GM12878 (cell line): ENCODE measurements at regions not wholly inside any gene's neighbourhood (a gene's known extent, or its start where the extent isn't known, plus 50 kb on each side); places are given as distances from the start of the nearest gene placed in this dataset.

Source experiments
- ATAC-seq: fragments of 200-7000 bp; cut with Tn5 transposase; 3 replicates; pipeline ENCODE4 v1.9.1; 2020; ENCODE audit warnings: mild to moderate bottlenecking, moderate library complexity
- BruUV-seq: library from RNA; stranded (reverse); fragments of 400-500 nt; replicated peaks from 2 replicates; lab custom pipeline; 2021; lab: Mats Ljungman, UMichigan
- CTCF ChIA-PET: fragments of 300-600 bp; sonication (Branson Sonifier 250); formaldehyde crosslinking; extraction: SDS; loops from one replicate; lab custom pipeline; 2021; ENCODE audit warnings: inconsistent platforms; lab: Yijun Ruan, JAX
- POLR2A ChIA-PET: fragments of 350-600 bp; formaldehyde crosslinking; extraction: SDS; loops from one replicate; lab custom pipeline; 2021; ENCODE audit warnings: inconsistent platforms; lab: Charles Lee
- RAD21 ChIA-PET: fragments of 300-600 bp; sonication (Branson Sonifier 250); formaldehyde crosslinking; loops from one replicate; lab custom pipeline; 2023; ENCODE audit warnings: antibody characterized with exemption; ENCODE audit not compliant: unreplicated experiment; lab: Charles Lee
- SMC1A ChIA-PET: fragments of 300-600 bp; sonication (Branson Sonifier 250); formaldehyde crosslinking; loops from one replicate; lab custom pipeline; 2023; ENCODE audit not compliant: unreplicated experiment, uncharacterized antibody; lab: Charles Lee
- DNase-seq: peaks from one replicate; pipeline ENCODE4 v3.0.0-alpha.2; 2011; ENCODE audit warnings: low read depth, low spot score
- FAIRE-seq: peaks from 3 replicates; lab custom pipeline; 2011; peaks lifted over from hg19 to GRCh38; lab: Jason Lieb, UNC
- H2AFZ ChIP-seq: 2 replicates; pipeline ENCODE4 v1.6.0; 2011; ENCODE audit warnings: low read depth, low read length, control low read depth; ENCODE audit not compliant: control insufficient read depth
- H3K27ac ChIP-seq: 2 replicates; pipeline ENCODE4 v1.5.1; 2011; ENCODE audit warnings: control low read depth; ENCODE audit not compliant: control insufficient read depth, insufficient read depth
- H3K27me3 ChIP-seq, 2 experiments: replicated peaks in 1 of 2; 2 replicates each; pipeline versions ENCODE4 v1.6.0 to v1.6.1; 2011; ENCODE audit warnings: low read length in 1 of 2; ENCODE audit not compliant: control insufficient read depth in 2 of 2, insufficient read depth in 2 of 2
- H3K36me3 ChIP-seq, 2 experiments: 2 replicates each; pipeline ENCODE4 v1.5.1; 2011; ENCODE audit warnings: low read length in 1 of 2; ENCODE audit not compliant: control insufficient read depth in 2 of 2, insufficient read depth in 2 of 2
- H3K4me1 ChIP-seq: 2 replicates; pipeline ENCODE4 v1.6.1; 2011; ENCODE audit warnings: mild to moderate bottlenecking, low read length, moderate library complexity, mixed read lengths; ENCODE audit not compliant: control insufficient read depth, insufficient read depth
- H3K4me2 ChIP-seq: 2 replicates; pipeline ENCODE4 v1.6.0; 2011; ENCODE audit warnings: control low read depth; ENCODE audit not compliant: control insufficient read depth, insufficient read depth
- H3K4me3 ChIP-seq: fragments of 200-600 bp; sonication (generic); 2 replicates; pipeline ENCODE4 v1.5.1; 2016
- H3K79me2 ChIP-seq: 2 replicates; pipeline ENCODE4 v1.6.0; 2011; ENCODE audit warnings: low read length; ENCODE audit not compliant: control insufficient read depth, insufficient read depth
- H3K9ac ChIP-seq: 2 replicates; pipeline ENCODE4 v1.8.0; 2011; ENCODE audit warnings: low read length, control low read depth, mixed read lengths; ENCODE audit not compliant: control insufficient read depth, insufficient read depth
- H3K9me3 ChIP-seq: replicated peaks from 3 replicates; pipeline ENCODE4 v1.5.1; 2011; ENCODE audit warnings: mild to moderate bottlenecking, low read length; ENCODE audit not compliant: control insufficient read depth, insufficient read depth
- H4K20me1 ChIP-seq: 2 replicates; pipeline ENCODE4 v1.6.0; 2011; ENCODE audit not compliant: control insufficient read depth, insufficient read depth
- BCL11A ChIP-seq: IDR thresholded peaks from 2 replicates; pipeline ENCODE4 v1.6.1; 2011; ENCODE audit warnings: low read depth, low read length
- RB1 ChIP-seq: fragments of 450-650 bp; formaldehyde crosslinking; IDR thresholded peaks from 2 replicates; pipeline ENCODE4 v1.6.1; 2017; ENCODE audit warnings: mild to moderate bottlenecking, borderline replicate concordance
- RUNX3 ChIP-seq: IDR thresholded peaks from 2 replicates; pipeline ENCODE4 v1.6.1; 2012; ENCODE audit warnings: low read length, inconsistent platforms
- TBL1XR1 ChIP-seq: IDR thresholded peaks from 2 replicates; pipeline ENCODE4 v1.6.1; 2012; ENCODE audit warnings: low read depth, low read length, improper control_type of control experiment
- TCF12 ChIP-seq: IDR thresholded peaks from 2 replicates; pipeline ENCODE4 v1.6.1; 2011; ENCODE audit warnings: low read depth, mild to moderate bottlenecking, low read length
- YBX1 ChIP-seq: fragments of 450-650 bp; IDR thresholded peaks from 2 replicates; pipeline ENCODE4 v1.6.1; 2016; ENCODE audit warnings: antibody characterized with exemption
- ZSCAN29 ChIP-seq: fragments of 450-650 bp; IDR thresholded peaks from 2 replicates; pipeline ENCODE4 v1.6.1; 2017; ENCODE audit warnings: mild to moderate bottlenecking, moderate library complexity
- WGBS: methylation state at CpG from one replicate; pipeline ENCODE4 v1.1.6; 2016; ENCODE audit warnings: low lambda C conversion rate; ENCODE audit not compliant: insufficient replicate concordance, insufficient coverage; ENCODE audit errors: missing lambda C conversion rate; 5-methylcytosine and 5-hydroxymethylcytosine counted together
- in situ Hi-C: fragments of 300-500 bp; cut with MboI; formaldehyde crosslinking; loops from 9 replicates; pipeline ENCODE4 v1.14.3; 2018; ENCODE audit warnings: mixed read lengths
- intact Hi-C: fragments of 100-400 bp; cut with micrococcal nuclease; formaldehyde crosslinking; loops from one replicate; pipeline ENCODE4 v1.14.2; 2022; ENCODE audit not compliant: unreplicated experiment
- TF ChIP-seq, protein P1 (sequence below): fragments of 150-350 bp; IDR thresholded peaks from 2 replicates; pipeline ENCODE4 v1.6.1; 2016; ENCODE audit warnings: low read depth, low read length
- TF ChIP-seq, protein P2 (sequence below): fragments of 450-650 bp; IDR thresholded peaks from 2 replicates; pipeline ENCODE4 v1.6.1; 2017; ENCODE audit warnings: low read depth, mild to moderate bottlenecking, moderate library complexity
- TF ChIP-seq, protein P3 (sequence below): fragments of 450-650 bp; IDR thresholded peaks from 2 replicates; pipeline ENCODE4 v1.6.1; 2017; ENCODE audit warnings: mild to moderate bottlenecking, moderate library complexity

DNA sequence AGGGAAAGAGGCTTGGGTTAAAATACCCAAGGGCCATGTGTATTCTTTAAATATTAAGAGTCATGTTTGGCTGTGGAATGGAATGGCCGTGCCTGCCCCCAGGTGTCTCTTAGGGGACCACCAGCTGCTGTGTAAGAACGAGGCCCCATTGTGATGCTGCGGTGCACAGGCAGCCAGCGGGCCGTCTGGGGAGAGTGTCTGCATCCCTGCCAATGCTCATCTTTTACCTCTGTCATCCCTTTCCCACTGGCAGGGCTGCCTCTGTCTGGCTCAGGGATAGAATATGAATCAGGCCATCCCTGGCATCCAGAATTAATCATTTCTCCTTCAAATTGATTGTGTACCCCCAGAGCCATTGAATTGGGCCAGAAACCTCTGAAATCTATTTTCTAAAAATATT lies 137.8 kb upstream of the GALNT17 start:
- Histone ChIP-seq H3K9me3 (no peaks in the 10 kb centered on the region), H3K9ac (no peak overlapping the region), H3K27me3 (no peaks in the 10 kb centered on the region), H3K79me2 (no peaks in the 10 kb centered on the region), H2AFZ (no peak overlapping the region), H3K36me3 (no peaks in the 10 kb centered on the region), H3K4me2 (no peak overlapping the region), H4K20me1 (no peaks in the 10 kb centered on the region), H3K4me1 (no peaks in the 10 kb centered on the region), H3K4me3 (no peak overlapping the region), H3K27ac (no peak overlapping the region)
- ATAC-seq (no peak), FAIRE-seq (no peak), DNase-seq (no peak)
- in situ Hi-C loops: no loop called here
- SMC1A ChIA-PET: no interaction called here
- TF ChIP-seq BCL11A (no peak), YBX1 (no peak)
- TF ChIP-seq, protein P1, sequence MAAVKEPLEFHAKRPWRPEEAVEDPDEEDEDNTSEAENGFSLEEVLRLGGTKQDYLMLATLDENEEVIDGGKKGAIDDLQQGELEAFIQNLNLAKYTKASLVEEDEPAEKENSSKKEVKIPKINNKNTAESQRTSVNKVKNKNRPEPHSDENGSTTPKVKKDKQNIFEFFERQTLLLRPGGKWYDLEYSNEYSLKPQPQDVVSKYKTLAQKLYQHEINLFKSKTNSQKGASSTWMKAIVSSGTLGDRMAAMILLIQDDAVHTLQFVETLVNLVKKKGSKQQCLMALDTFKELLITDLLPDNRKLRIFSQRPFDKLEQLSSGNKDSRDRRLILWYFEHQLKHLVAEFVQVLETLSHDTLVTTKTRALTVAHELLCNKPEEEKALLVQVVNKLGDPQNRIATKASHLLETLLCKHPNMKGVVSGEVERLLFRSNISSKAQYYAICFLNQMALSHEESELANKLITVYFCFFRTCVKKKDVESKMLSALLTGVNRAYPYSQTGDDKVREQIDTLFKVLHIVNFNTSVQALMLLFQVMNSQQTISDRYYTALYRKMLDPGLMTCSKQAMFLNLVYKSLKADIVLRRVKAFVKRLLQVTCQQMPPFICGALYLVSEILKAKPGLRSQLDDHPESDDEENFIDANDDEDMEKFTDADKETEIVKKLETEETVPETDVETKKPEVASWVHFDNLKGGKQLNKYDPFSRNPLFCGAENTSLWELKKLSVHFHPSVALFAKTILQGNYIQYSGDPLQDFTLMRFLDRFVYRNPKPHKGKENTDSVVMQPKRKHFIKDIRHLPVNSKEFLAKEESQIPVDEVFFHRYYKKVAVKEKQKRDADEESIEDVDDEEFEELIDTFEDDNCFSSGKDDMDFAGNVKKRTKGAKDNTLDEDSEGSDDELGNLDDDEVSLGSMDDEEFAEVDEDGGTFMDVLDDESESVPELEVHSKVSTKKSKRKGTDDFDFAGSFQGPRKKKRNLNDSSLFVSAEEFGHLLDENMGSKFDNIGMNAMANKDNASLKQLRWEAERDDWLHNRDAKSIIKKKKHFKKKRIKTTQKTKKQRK: no peak
- CTCF ChIA-PET: no interaction called here
- POLR2A ChIA-PET: no interaction called here
- 7% methylated on average over 5 of the region's 5 CpGs for WGBS
- intact Hi-C loops: no loop called here
- RAD21 ChIA-PET: no interaction called here
- BruUV-seq: no TSS peak

DNA sequence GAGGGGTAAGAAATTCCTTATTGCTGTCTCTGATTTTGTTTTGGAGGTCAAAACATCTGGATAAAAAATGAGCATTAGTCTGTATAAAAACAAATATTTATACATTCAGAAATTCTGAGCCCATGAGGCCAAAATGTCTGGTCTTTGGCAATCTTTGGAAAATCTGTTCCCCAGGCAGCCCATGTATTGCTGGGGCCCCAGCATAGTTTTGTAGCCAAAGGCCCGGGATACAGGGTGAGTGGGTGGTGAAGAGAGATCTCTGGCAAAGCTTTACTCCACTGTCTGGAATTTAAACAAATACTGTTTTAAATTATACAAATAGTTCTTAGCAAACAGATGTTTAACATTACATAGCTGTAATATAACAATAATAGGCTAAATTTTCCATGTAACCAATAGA lies 134.7 kb upstream of the GALNT17 start:
- no peaks in the 10 kb centered on the region for H3K9me3 ChIP-seq
- no peaks in the 10 kb centered on the region for H3K79me2 ChIP-seq
- H3K4me1 ChIP-seq: no peaks in the 10 kb centered on the region
- ChIA-PET POLR2A (no interaction called here), SMC1A (no interaction called here), RAD21 (no interaction called here), CTCF (no interaction called here)
- H3K36me3 ChIP-seq: no peaks in the 10 kb centered on the region
- ATAC-seq: no peak
- no TSS peak for BruUV-seq
- no peak for DNase-seq
- FAIRE-seq: no peak
- H2AFZ ChIP-seq: no peak overlapping the region
- WGBS: 0% methylated on average over 1 of the region's 1 CpG
- no peak overlapping the region for H3K4me3 ChIP-seq
- no peaks in the 10 kb centered on the region for H4K20me1 ChIP-seq
- H3K27ac ChIP-seq: no peak overlapping the region
- intact Hi-C loops (no loop called here), in situ Hi-C loops (no loop called here)
- no peak overlapping the region for H3K9ac ChIP-seq
- H3K27me3 ChIP-seq: no peaks in the 10 kb centered on the region
- H3K4me2 ChIP-seq: no peak overlapping the region
- TF ChIP-seq TBL1XR1 (no peak), ZSCAN29 (no peak), RUNX3 (no peak), RB1 (no peak), TCF12 (no peak)
- TF ChIP-seq, protein P2, sequence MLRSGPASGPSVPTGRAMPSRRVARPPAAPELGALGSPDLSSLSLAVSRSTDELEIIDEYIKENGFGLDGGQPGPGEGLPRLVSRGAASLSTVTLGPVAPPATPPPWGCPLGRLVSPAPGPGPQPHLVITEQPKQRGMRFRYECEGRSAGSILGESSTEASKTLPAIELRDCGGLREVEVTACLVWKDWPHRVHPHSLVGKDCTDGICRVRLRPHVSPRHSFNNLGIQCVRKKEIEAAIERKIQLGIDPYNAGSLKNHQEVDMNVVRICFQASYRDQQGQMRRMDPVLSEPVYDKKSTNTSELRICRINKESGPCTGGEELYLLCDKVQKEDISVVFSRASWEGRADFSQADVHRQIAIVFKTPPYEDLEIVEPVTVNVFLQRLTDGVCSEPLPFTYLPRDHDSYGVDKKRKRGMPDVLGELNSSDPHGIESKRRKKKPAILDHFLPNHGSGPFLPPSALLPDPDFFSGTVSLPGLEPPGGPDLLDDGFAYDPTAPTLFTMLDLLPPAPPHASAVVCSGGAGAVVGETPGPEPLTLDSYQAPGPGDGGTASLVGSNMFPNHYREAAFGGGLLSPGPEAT: no peak
- TF ChIP-seq, protein P3, sequence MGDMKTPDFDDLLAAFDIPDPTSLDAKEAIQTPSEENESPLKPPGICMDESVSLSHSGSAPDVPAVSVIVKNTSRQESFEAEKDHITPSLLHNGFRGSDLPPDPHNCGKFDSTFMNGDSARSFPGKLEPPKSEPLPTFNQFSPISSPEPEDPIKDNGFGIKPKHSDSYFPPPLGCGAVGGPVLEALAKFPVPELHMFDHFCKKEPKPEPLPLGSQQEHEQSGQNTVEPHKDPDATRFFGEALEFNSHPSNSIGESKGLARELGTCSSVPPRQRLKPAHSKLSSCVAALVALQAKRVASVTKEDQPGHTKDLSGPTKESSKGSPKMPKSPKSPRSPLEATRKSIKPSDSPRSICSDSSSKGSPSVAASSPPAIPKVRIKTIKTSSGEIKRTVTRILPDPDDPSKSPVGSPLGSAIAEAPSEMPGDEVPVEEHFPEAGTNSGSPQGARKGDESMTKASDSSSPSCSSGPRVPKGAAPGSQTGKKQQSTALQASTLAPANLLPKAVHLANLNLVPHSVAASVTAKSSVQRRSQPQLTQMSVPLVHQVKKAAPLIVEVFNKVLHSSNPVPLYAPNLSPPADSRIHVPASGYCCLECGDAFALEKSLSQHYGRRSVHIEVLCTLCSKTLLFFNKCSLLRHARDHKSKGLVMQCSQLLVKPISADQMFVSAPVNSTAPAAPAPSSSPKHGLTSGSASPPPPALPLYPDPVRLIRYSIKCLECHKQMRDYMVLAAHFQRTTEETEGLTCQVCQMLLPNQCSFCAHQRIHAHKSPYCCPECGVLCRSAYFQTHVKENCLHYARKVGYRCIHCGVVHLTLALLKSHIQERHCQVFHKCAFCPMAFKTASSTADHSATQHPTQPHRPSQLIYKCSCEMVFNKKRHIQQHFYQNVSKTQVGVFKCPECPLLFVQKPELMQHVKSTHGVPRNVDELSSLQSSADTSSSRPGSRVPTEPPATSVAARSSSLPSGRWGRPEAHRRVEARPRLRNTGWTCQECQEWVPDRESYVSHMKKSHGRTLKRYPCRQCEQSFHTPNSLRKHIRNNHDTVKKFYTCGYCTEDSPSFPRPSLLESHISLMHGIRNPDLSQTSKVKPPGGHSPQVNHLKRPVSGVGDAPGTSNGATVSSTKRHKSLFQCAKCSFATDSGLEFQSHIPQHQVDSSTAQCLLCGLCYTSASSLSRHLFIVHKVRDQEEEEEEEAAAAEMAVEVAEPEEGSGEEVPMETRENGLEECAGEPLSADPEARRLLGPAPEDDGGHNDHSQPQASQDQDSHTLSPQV: no peak
